HEK293 (cell line): ENCODE measurements at regions not wholly inside any gene's neighbourhood (a gene's known extent, or its start where the extent isn't known, plus 50 kb on each side); places are given as distances from the start of the nearest gene placed in this dataset.

Source experiments
- CTCF ChIP-seq: fragments of 450-650 bp; formaldehyde crosslinking; IDR thresholded peaks from 2 replicates; pipeline ENCODE4 v1.5.1; 2016; ENCODE audit warnings: missing biosample characterization, missing genetic modification characterization
- OSR2 ChIP-seq: fragments of 450-650 bp; formaldehyde crosslinking; IDR thresholded peaks from 2 replicates; pipeline ENCODE4 v1.5.1; 2016; ENCODE audit warnings: missing biosample characterization, missing genetic modification characterization
- YY1 ChIP-seq: fragments of 450-650 bp; formaldehyde crosslinking; IDR thresholded peaks from 2 replicates; pipeline ENCODE4 v1.5.1; 2018; ENCODE audit warnings: missing biosample characterization, missing genetic modification characterization
- ZBTB48 ChIP-seq: fragments of 450-650 bp; formaldehyde crosslinking; IDR thresholded peaks from 2 replicates; pipeline ENCODE4 v1.5.1; 2016; ENCODE audit warnings: missing biosample characterization, missing genetic modification characterization
- ZBTB7A ChIP-seq: fragments of 450-650 bp; formaldehyde crosslinking; IDR thresholded peaks from 2 replicates; pipeline ENCODE4 v1.5.1; 2016; ENCODE audit warnings: low read depth, missing biosample characterization, missing genetic modification characterization
- ZEB2 ChIP-seq: fragments of 450-650 bp; formaldehyde crosslinking; IDR thresholded peaks from 2 replicates; pipeline ENCODE4 v1.5.1; 2016; ENCODE audit warnings: missing biosample characterization, missing genetic modification characterization
- ZFP3 ChIP-seq: fragments of 450-650 bp; formaldehyde crosslinking; IDR thresholded peaks from 2 replicates; pipeline ENCODE4 v1.5.1; 2016; ENCODE audit warnings: low read depth, missing biosample characterization, missing genetic modification characterization
- ZNF138 ChIP-seq: fragments of 450-650 bp; formaldehyde crosslinking; IDR thresholded peaks from 2 replicates; pipeline ENCODE4 v1.5.1; 2016; ENCODE audit warnings: missing biosample characterization, missing genetic modification characterization, borderline replicate concordance
- ZNF239 ChIP-seq: fragments of 450-650 bp; formaldehyde crosslinking; IDR thresholded peaks from 2 replicates; pipeline ENCODE4 v1.5.1; 2016; ENCODE audit warnings: missing biosample characterization, missing genetic modification characterization
- ZNF37A ChIP-seq: fragments of 450-650 bp; IDR thresholded peaks from 2 replicates; pipeline ENCODE4 v1.5.1; 2018; ENCODE audit warnings: missing biosample characterization, missing genetic modification characterization
- ZNF785 ChIP-seq: fragments of 450-650 bp; formaldehyde crosslinking; IDR thresholded peaks from 2 replicates; pipeline ENCODE4 v1.5.1; 2016; ENCODE audit warnings: missing biosample characterization, missing genetic modification characterization
- ZSCAN30 ChIP-seq: fragments of 450-650 bp; IDR thresholded peaks from 2 replicates; pipeline ENCODE4 v1.5.1; 2018; ENCODE audit warnings: missing biosample characterization, mild to moderate bottlenecking, missing genetic modification characterization, moderate library complexity

- no peak for TF ChIP-seq ZSCAN30
- TF ChIP-seq ZNF239 (tag by site-specific recombination), result no peak
- TF ChIP-seq ZBTB7A, result no peak
- TF ChIP-seq ZNF37A (tag by site-specific recombination), result no peak
- no peak for TF ChIP-seq ZNF785 (tag by site-specific recombination)
- TF ChIP-seq ZNF138, result no peak
- TF ChIP-seq ZBTB48 (tag by site-specific recombination), result no peak
- TF ChIP-seq ZFP3 (tag by site-specific recombination), result no peak
- no peak for TF ChIP-seq CTCF (tag by site-specific recombination)
- no peak for TF ChIP-seq OSR2 (tag by site-specific recombination)
- TF ChIP-seq ZEB2 (tag by site-specific recombination), result no peak
- TF ChIP-seq YY1, result no peak
Observed at GRCh38 chr3:177563792-177564191, 366.5 kb upstream of the TBL1XR1 start.
